Neuronal stem cell (in vitro differentiated cells): ENCODE measurements at regions not wholly inside any gene's neighbourhood (a gene's known extent, or its start where the extent isn't known, plus 50 kb on each side); places are given as distances from the start of the nearest gene placed in this dataset.

Source experiments
- DNase-seq: peaks from one replicate; pipeline ENCODE4 v3.0.0-alpha.2; 2013; ENCODE audit warnings: low spot score
- H2AFZ ChIP-seq: one replicate; pipeline ENCODE4 v1.6.1; 2013; ENCODE audit warnings: mild to moderate bottlenecking, low read length, inconsistent platforms
- H2AK5ac ChIP-seq: 2 replicates; pipeline ENCODE4 v1.6.1; 2013; ENCODE audit warnings: low read depth, mild to moderate bottlenecking, inconsistent platforms, low read length, moderate library complexity, mixed read lengths
- H2BK120ac ChIP-seq: 2 replicates; pipeline ENCODE4 v1.6.1; 2013; ENCODE audit warnings: low read depth, mild to moderate bottlenecking, inconsistent platforms, low read length, moderate library complexity, mixed read lengths
- H2BK12ac ChIP-seq: one replicate; pipeline ENCODE4 v1.6.1; 2013; ENCODE audit warnings: low read length, inconsistent platforms
- H2BK15ac ChIP-seq: 2 replicates; pipeline ENCODE4 v1.6.1; 2013; ENCODE audit warnings: mild to moderate bottlenecking, low read length, inconsistent platforms, mixed read lengths
- H2BK5ac ChIP-seq: one replicate; pipeline ENCODE4 v1.6.1; 2013; ENCODE audit warnings: inconsistent platforms, mild to moderate bottlenecking, low read length, moderate library complexity
- H3K14ac ChIP-seq: one replicate; pipeline ENCODE4 v1.6.1; 2013; ENCODE audit warnings: low read length, inconsistent platforms
- H3K18ac ChIP-seq: 2 replicates; pipeline ENCODE4 v1.6.1; 2013; ENCODE audit warnings: low read length, inconsistent platforms
- H3K23ac ChIP-seq: 2 replicates; pipeline ENCODE4 v1.6.1; 2013; ENCODE audit warnings: low read depth, mild to moderate bottlenecking, mixed read lengths, low read length, inconsistent platforms; ENCODE audit not compliant: poor library complexity
- H3K27ac ChIP-seq: replicated peaks from 3 replicates; pipeline ENCODE4 v1.5.1; 2013; ENCODE audit warnings: low read length, inconsistent platforms
- H3K27me3 ChIP-seq, 3 experiments: 2 replicates each; pipeline ENCODE4 v1.6.1; 2013; ENCODE audit warnings: low read length in 3 of 3, mild to moderate bottlenecking in 2 of 3, inconsistent platforms in 1 of 3, low read depth in 1 of 3, mixed read lengths in 1 of 3, moderate library complexity in 1 of 3; ENCODE audit not compliant: control insufficient read depth in 3 of 3, insufficient read depth in 3 of 3
- H3K36me3 ChIP-seq, 2 donors: replicated peaks in 1 of 2; 2 replicates each; pipeline ENCODE4 v1.6.1; 2013; ENCODE audit warnings: low read length in 2 of 2; ENCODE audit not compliant: control insufficient read depth in 2 of 2, insufficient read depth in 2 of 2
- H3K4ac ChIP-seq: 2 replicates; pipeline ENCODE4 v1.6.1; 2013; ENCODE audit warnings: inconsistent platforms, mild to moderate bottlenecking, low read length, moderate library complexity
- H3K4me1 ChIP-seq, 2 donors: 1 replicate in 1 of 2; 2 replicates in 1 of 2; pipeline ENCODE4 v1.6.1; 2013; ENCODE audit warnings: low read length in 2 of 2, low read depth in 1 of 2; ENCODE audit not compliant: control insufficient read depth in 2 of 2, insufficient read depth in 1 of 2
- H3K4me2 ChIP-seq: one replicate; pipeline ENCODE4 v1.6.1; 2013; ENCODE audit warnings: mild to moderate bottlenecking, low read length, inconsistent platforms; ENCODE audit not compliant: insufficient read depth, poor library complexity, severe bottlenecking
- H3K4me3 ChIP-seq, 2 donors: 2 replicates each; pipeline ENCODE4 v1.5.1; 2013; ENCODE audit warnings: low read length in 2 of 2, mild to moderate bottlenecking in 2 of 2, inconsistent platforms in 1 of 2, moderate library complexity in 1 of 2
- H3K79me1 ChIP-seq: one replicate; pipeline ENCODE4 v1.6.1; 2013; ENCODE audit warnings: low read depth, mild to moderate bottlenecking, inconsistent platforms, low read length, moderate library complexity
- H3K9ac ChIP-seq: one replicate; pipeline ENCODE4 v1.6.1; 2013; ENCODE audit warnings: mild to moderate bottlenecking, low read depth, low read length, inconsistent platforms; ENCODE audit not compliant: poor library complexity
- H3K9me3 ChIP-seq, 2 donors: replicated peaks in 1 of 2; 2 replicates each; pipeline versions ENCODE3 to v1.6.1; 2013; ENCODE audit warnings: low read length in 2 of 2, mild to moderate bottlenecking in 2 of 2, inconsistent platforms in 1 of 2, low read depth in 1 of 2, mixed read lengths in 1 of 2, moderate library complexity in 1 of 2; ENCODE audit not compliant: control insufficient read depth in 2 of 2, insufficient read depth in 1 of 2
- H4K8ac ChIP-seq: one replicate; pipeline ENCODE4 v1.6.1; 2013; ENCODE audit warnings: low read depth, mild to moderate bottlenecking, inconsistent platforms, low read length, moderate library complexity
- H4K91ac ChIP-seq: one replicate; pipeline ENCODE4 v1.6.1; 2013; ENCODE audit warnings: low read length, low read depth, mild to moderate bottlenecking, inconsistent platforms; ENCODE audit not compliant: poor library complexity
- WGBS, 2 donors: extraction: QIAGEN DNeasy Blood & Tissue Kit; methylation state at CpG; one replicate each; pipeline ENCODE4 v1.1.7; 2013; ENCODE audit warnings: missing lambda C conversion rate in 2 of 2, mixed read lengths in 1 of 2; ENCODE audit not compliant: insufficient read length in 2 of 2, insufficient replicate concordance in 1 of 2; ENCODE audit errors: extremely low coverage in 2 of 2; 5-methylcytosine and 5-hydroxymethylcytosine counted together

- Histone ChIP-seq H3K4me3 (no peak overlapping the region), H3K9ac (no peak overlapping the region), H3K4ac (no peak overlapping the region), H3K4me2 (no peak overlapping the region), H3K36me3 (no peaks in the 10 kb centered on the region), H2BK15ac (no peak overlapping the region), H3K4me1 (peaks cover 13 to 14% of the 10 kb centered on the region in 2 donors), H2BK120ac (no peak overlapping the region), H2BK5ac (no peak overlapping the region), H3K14ac (no peak overlapping the region), H3K23ac (no peak overlapping the region), H2BK12ac (no peak overlapping the region), H4K91ac (no peak overlapping the region), H3K79me1 (no peaks in the 10 kb centered on the region), H3K9me3 (peaks cover 0 to 5% of the 10 kb centered on the region in 2 donors), H3K27me3 (no peaks in the 10 kb centered on the region), H2AFZ (no peak overlapping the region), H4K8ac (no peak overlapping the region), H3K27ac (no peak overlapping the region), H2AK5ac (no peak overlapping the region), H3K18ac (no peak overlapping the region)
- no peak for DNase-seq
- no CpG with 5 or more reads among the region's 2 CpGs for WGBS, 2 donors
These were observed 106.3 kb downstream of the MYCN start for GRCh38 chr2:16046649-16047048.

GRCh38 chr2:16045653-16046352 is 105.5 kb downstream of the MYCN start:
- Histone ChIP-seq H3K9ac (no peak overlapping the region), H2BK120ac (no peak overlapping the region), H3K14ac (no peak overlapping the region), H3K79me1 (no peaks in the 10 kb centered on the region), H3K27me3 (no peaks in the 10 kb centered on the region), H3K4me3 (no peak overlapping the region), H2BK12ac (no peak overlapping the region), H2AK5ac (no peak overlapping the region), H2AFZ (no peak overlapping the region), H3K27ac (no peak overlapping the region), H3K36me3 (no peaks in the 10 kb centered on the region), H2BK5ac (no peak overlapping the region), H2BK15ac (no peak overlapping the region), H3K18ac (no peak overlapping the region), H3K4me2 (no peak overlapping the region), H4K91ac (no peak overlapping the region), H3K4ac (no peak overlapping the region), H3K9me3 (peaks cover 0 to 5% of the 10 kb centered on the region in 2 donors), H3K4me1 (peaks cover 7 to 9% of the 10 kb centered on the region in 2 donors), H3K23ac (no peak overlapping the region), H4K8ac (no peak overlapping the region)
- DNase-seq = no peak
- no CpG with 5 or more reads among the region's 6 CpGs for WGBS, 2 donors

GRCh38 chr2:16044946-16045456 is 104.7 kb downstream of the MYCN start:
- WGBS, 2 donors = no CpG with 5 or more reads among the region's 6 CpGs
- no peak overlapping the region for H2AK5ac ChIP-seq

GRCh38 chr2:16043627-16044026 is 103.3 kb downstream of the MYCN start:
- Histone ChIP-seq H3K18ac (no peak overlapping the region), H3K9me3 (peaks cover 0 to 5% of the 10 kb centered on the region in 2 donors), H3K4me3 (no peak overlapping the region), H2BK120ac (no peak overlapping the region), H3K14ac (no peak overlapping the region), H3K4me1 (peaks cover 3 to 5% of the 10 kb centered on the region in 2 donors), H3K23ac (no peak overlapping the region), H3K36me3 (no peaks in the 10 kb centered on the region), H3K27ac (no peak overlapping the region), H2BK5ac (no peak overlapping the region), H4K8ac (no peak overlapping the region), H3K79me1 (no peaks in the 10 kb centered on the region), H2AFZ (no peak overlapping the region), H3K27me3 (no peaks in the 10 kb centered on the region), H2AK5ac (no peak overlapping the region), H4K91ac (no peak overlapping the region), H2BK12ac (no peak overlapping the region), H3K4me2 (no peak overlapping the region), H3K9ac (no peak overlapping the region), H2BK15ac (no peak overlapping the region), H3K4ac (no peak overlapping the region)
- WGBS, 2 donors = no CpG with 5 or more reads among the region's 2 CpGs
- DNase-seq = no peak

More at GRCh38 chr2:16044946-16045456, 104.7 kb downstream of the MYCN start:
- no peak for DNase-seq
- Histone ChIP-seq H3K27me3 (no peaks in the 10 kb centered on the region), H3K79me1 (no peaks in the 10 kb centered on the region), H4K8ac (no peak overlapping the region), H2AFZ (no peak overlapping the region), H3K9me3 (peaks cover 0 to 5% of the 10 kb centered on the region in 2 donors), H3K4me1 (peaks cover 0 to 1% of the 10 kb centered on the region in 2 donors), H3K18ac (no peak overlapping the region), H3K9ac (no peak overlapping the region), H3K27ac (no peak overlapping the region), H2BK5ac (no peak overlapping the region), H3K14ac (no peak overlapping the region), H3K4me2 (no peak overlapping the region), H2BK120ac (no peak overlapping the region), H3K4ac (no peak overlapping the region), H2BK15ac (no peak overlapping the region), H3K4me3 (no peak overlapping the region), H3K36me3 (no peaks in the 10 kb centered on the region), H4K91ac (no peak overlapping the region), H3K23ac (no peak overlapping the region), H2BK12ac (no peak overlapping the region)
